ENCODE measurements at regions not wholly inside any gene's neighbourhood (a gene's known extent, or its start where the extent isn't known, plus 50 kb on each side); places are given as distances from the start of the nearest gene placed in this dataset.

GRCh38 chr3:166957121-166957520, 423.0 kb downstream of the ZBBX start:
- DNase-seq = no peak
- H3K36me3 Mint-ChIP-seq (ENCODE audit: low read depth) = no peaks in the 10 kb centered on the region
- H3K4me3 Mint-ChIP-seq = no peak overlapping the region
- no peaks in the 10 kb centered on the region for H3K4me1 Mint-ChIP-seq (ENCODE audit: low read depth)
- no peak for TF ChIP-seq CTCF (IDR thresholded peaks at IDR 0.05)
- peaks cover 25% of the 10 kb centered on the region for H3K9me3 Mint-ChIP-seq
- H3K27ac Mint-ChIP-seq = no peak overlapping the region
- no peaks in the 10 kb centered on the region for H3K27me3 Mint-ChIP-seq (ENCODE audit: insufficient read depth)

GRCh38 chr3:166955201-166955939, 424.7 kb downstream of the ZBBX start:
- Mint-ChIP-seq H3K36me3 (ENCODE audit: low read depth) (no peaks in the 10 kb centered on the region), H3K4me3 (no peak overlapping the region)

GRCh38 chr3:166934879-166935278, 445.2 kb downstream of the ZBBX start:
- Mint-ChIP-seq H3K4me3 (no peak overlapping the region), H3K9me3 (peaks cover 40% of the 10 kb centered on the region), H3K4me1 (ENCODE audit: low read depth) (no peaks in the 10 kb centered on the region), H3K27me3 (ENCODE audit: insufficient read depth) (no peaks in the 10 kb centered on the region), H3K27ac (no peak overlapping the region), H3K36me3 (ENCODE audit: low read depth) (no peaks in the 10 kb centered on the region)
- DNase-seq = no peak
- TF ChIP-seq CTCF (IDR thresholded peaks at IDR 0.05) = no peak

More at GRCh38 chr3:166955201-166955939, 424.7 kb downstream of the ZBBX start:
- H3K4me1 Mint-ChIP-seq (ENCODE audit: low read depth) = no peaks in the 10 kb centered on the region
- no peaks in the 10 kb centered on the region for H3K27me3 Mint-ChIP-seq (ENCODE audit: insufficient read depth)
- TF ChIP-seq CTCF (IDR thresholded peaks at IDR 0.05) = no peak
- no peak overlapping the region for H3K27ac Mint-ChIP-seq
- H3K9me3 Mint-ChIP-seq = peaks cover 33% of the 10 kb centered on the region
- DNase-seq = no peak

GRCh38 chr3:166917437-166917836, 462.7 kb downstream of the ZBBX start:
- Mint-ChIP-seq H3K27me3 (ENCODE audit: insufficient read depth) (no peaks in the 10 kb centered on the region), H3K36me3 (ENCODE audit: low read depth) (peaks cover 7% of the 10 kb centered on the region; the same call in 1 of the 2 replicates), H3K27ac (no peak overlapping the region), H3K4me1 (ENCODE audit: low read depth) (no peaks in the 10 kb centered on the region), H3K9me3 (peaks cover 58% of the 10 kb centered on the region), H3K4me3 (no peak overlapping the region)
- no peak for DNase-seq
- TF ChIP-seq CTCF (IDR thresholded peaks at IDR 0.05) = no peak

GRCh38 chr3:166902374-166902773, 477.7 kb downstream of the ZBBX start:
- Mint-ChIP-seq H3K9me3 (peaks cover 52% of the 10 kb centered on the region), H3K27me3 (ENCODE audit: insufficient read depth) (no peaks in the 10 kb centered on the region), H3K4me1 (ENCODE audit: low read depth) (no peaks in the 10 kb centered on the region), H3K27ac (no peak overlapping the region), H3K36me3 (ENCODE audit: low read depth) (no peaks in the 10 kb centered on the region), H3K4me3 (no peak overlapping the region)
- TF ChIP-seq CTCF (IDR thresholded peaks at IDR 0.05) = peak; percentile 42
- DNase-seq = no peak

Measured in HFFc6 (cell line).